Dermis microvascular lymphatic vessel endothelial cell (primary cell): ENCODE measurements at regions not wholly inside any gene's neighbourhood (a gene's known extent, or its start where the extent isn't known, plus 50 kb on each side); places are given as distances from the start of the nearest gene placed in this dataset.
"Not testable (repeated sequence)": the region's sequence is repeated elsewhere in the genome, so short reads cannot be mapped to it uniquely, and the experiment has no call there.

Experiments
- DNase-seq, 2 donors: peaks; one replicate each; pipeline versions ENCODE4 v3.0.0 to v3.0.0-alpha.2; 2010; ENCODE audit warnings: low read depth in 2 of 2

DNA sequence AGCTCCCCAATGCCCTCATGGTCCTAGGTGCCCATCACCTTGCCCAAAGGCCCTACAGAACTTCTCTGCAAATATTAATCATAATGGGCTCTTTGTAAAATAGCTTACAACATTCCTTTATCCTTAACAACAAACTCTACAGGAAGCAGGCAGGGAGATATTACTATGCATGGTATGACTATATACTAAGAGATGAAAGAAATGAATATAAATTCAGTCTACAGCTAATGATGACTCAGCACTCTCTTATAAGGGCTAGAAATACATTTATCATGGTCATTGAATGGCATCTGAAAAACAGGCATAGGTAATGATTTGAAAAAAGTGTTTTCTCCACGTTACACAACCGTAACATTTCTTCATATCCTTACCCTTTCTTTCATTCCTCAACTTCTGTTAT lies 254.8 kb upstream of the DSEL start:
- DNase-seq = peak in 1 of 2 donors; percentile 12

DNA sequence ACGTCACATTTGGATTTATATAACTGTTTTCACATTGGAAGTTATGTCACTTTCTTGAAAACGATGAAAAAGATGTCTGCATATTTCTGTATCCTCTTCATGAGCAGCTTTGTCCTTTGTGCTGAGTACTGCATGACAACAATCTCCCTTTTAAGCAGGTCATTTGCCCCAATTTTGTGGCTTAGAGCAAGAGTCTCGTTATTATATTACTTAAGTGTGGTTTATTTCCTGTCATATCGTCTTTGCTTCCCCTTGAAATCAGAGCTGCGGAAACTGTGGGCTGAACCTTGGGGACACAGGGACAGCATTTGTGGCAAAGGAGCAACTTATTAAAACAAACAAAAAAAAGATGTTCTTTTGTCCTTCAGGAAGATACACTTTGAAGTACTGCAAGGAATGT lies 254.0 kb upstream of the DSEL start:
- no peak for DNase-seq

DNA sequence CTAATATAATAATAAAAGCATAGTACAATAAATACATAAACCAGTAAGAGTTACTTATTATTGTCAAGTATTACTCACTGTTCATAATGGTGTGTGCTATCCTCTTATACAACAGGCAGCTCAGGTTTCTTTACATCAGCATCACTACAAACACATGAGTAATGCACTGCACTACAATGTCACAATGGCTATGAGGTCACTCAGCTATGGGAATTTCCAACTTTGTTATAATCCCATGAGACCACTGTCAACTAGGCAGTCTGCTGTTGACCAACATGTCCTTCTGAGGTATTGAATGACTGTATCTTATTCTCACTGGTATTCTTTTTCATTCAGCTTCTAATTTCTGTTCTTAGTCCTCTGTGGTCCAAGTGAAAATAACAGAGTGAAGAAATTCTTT lies 250.4 kb upstream of the DSEL start:
- peak in 1 of 2 donors; percentile 75 for DNase-seq

DNA sequence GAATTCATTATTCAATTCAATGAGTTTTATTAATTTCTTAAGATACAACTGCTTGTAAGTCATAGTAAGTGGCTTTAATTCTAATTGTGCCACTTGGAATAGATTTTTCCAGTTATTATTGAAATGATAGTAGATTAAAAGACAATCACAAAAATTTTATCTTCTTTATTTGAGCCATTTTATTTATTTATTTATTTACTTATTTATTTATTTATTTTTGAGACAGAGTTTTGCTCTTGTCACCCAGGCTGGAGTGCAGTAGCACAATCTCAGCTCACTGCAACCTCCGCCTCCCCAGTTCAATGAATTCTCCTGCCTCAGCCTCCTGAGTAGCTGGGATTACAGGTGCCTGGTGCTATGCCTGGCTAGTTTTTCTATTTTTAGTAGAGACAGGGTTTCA lies 235.7 kb upstream of the DSEL start:
- DNase-seq = not testable (repeated sequence)

DNA sequence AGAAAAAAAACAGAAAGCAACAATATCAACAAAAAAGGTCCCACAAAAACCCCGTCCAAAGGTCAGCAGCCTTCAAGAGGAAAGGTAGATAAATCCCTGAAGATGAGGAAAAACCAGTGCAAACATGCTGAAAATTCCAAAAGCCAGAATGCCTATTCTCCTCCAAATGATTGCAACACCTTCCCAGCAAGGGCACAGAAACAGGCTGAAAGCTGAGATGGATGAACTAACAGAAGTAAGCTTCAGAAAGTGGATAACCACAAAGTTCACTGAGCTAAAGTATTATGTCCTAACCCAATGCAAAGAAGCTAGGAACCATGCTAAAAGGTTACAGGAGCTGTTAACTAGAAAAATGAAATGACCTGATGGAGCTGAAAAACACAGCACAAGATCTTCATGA lies 226.4 kb upstream of the DSEL start:
- no peak for DNase-seq

DNA sequence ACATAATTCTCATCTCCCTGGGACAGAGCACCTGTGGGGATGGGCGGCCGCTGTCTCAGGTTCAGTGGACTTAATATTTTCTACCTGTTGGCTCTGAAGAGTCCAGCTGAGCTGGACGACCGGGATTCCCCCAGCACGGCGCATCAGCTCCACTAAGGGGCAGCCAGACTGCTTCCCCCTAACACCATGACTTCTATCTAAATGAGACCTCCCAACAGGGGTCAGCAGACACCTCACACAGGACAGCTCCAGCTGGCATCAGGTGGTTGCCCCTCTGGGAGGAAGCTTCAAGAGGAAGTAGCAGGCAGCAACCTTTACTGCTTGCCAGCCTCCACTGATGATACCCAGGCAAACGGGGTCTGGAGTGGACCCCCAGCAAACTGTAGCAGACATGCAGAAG lies 226.0 kb upstream of the DSEL start:
- DNase-seq = no peak

DNA sequence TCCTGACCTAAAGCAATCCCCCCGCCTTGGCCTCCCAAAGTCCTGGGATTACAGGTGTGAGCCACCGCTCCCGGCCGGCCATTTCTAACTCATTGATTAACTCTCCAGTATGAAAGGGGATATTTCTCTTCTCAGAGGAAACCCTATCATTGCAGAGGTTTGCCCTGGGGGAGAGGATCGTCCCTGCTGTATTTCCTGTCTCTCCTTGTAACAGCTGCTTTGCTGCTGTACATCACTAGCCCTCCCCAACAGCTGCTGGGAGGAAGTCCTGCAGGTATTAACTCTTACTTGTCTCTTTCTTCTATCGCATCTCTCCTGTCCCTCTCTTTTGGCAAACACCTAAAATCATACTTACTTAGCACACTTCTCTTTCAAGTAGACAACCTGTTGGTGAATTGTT lies 219.0 kb upstream of the DSEL start:
- DNase-seq = no peak

DNA sequence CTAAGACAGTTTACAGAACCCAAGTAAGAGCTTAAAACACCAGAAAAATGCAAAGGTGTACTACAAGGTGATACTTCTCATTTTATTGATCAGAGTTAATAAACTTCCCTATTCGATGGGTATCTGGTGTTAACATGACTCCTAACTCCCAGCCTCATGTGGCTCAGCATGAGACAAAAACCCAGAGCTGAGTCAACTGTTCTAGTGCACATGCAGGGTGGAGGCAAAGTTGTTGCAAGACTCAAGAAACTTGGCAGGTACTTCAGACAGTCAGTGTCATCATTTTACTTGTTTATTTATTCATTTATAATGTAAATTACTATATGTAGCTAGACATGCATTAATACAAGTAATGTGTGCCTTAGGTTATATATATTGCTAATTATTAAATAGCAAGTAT lies 216.6 kb upstream of the DSEL start:
- no peak for DNase-seq

DNA sequence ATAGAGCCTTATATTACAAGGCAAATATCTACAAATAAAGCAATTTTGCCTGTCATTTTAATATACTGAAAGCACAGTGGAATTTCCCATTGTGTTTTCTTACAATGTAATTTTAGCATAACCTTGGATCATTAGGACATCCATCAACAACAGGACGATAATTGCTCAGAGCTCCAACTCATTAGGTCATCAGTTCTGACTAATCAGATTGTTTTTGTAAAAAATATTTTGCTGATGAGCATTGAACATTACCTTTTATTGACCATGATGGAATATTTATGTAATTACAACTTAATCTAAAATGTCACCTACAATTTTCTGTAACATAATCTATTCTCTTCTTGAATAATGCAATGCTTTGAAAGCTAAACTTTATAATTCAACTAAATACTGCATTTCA lies 215.3 kb upstream of the DSEL start:
- DNase-seq = peak in 1 of 2 donors; percentile 29

DNA sequence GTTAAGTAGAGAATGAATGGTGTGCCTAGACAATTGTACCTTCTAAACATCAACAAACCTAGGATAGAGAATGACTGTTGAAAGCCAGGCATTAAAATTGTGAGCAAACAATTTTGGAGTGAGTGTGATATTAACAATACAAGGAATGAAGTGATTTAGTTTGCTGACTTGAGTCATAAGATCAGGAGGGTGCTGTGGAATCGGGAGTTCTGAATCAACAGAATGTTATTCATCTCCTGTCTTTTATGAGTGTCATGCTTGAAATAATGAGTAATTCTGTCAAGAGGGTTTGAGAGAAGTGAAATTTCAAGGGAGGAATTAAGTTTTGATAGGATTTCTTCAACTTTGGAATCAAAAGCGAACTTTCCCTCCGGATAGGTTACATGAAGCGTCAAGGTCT lies 214.4 kb upstream of the DSEL start:
- peak in 1 of 2 donors; percentile 37 for DNase-seq

DNA sequence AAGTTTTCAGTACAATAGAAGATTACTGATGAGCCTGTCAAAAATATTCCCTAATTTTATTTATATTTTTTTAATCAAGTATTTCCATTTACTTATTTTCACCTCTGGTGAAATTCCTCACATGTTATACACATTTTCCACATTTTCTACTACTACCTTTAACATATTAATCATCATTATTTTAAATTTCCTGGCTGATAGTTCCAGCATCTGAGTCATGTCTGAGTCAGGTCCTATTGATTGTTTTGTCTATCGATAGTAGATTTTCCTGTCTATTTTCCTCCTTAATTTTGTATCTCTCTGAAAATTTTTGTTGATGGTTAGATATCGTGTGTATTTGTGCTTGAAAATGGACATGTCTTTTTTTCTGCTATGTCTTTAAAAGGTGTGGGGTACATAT lies 211.8 kb upstream of the DSEL start:
- no peak for DNase-seq

DNA sequence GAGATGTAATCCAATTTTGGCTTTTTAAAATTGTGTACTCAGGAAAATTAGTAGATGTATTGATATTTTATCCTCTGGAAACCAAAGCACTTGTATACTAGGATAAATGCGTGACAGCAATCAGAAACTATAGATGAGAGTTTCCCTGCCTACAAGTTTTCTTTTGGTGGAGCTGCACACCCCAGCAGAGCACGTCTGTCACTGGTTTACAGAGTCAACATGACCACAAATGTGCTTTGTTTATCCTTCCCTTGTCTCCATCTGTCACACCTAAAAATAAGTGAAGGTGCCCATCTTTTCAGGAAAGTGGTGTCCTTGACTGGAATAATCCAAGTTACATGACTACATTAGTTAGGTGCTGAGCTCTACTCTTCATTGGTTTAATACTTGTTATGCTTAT lies 210.4 kb upstream of the DSEL start:
- no peak for DNase-seq

DNA sequence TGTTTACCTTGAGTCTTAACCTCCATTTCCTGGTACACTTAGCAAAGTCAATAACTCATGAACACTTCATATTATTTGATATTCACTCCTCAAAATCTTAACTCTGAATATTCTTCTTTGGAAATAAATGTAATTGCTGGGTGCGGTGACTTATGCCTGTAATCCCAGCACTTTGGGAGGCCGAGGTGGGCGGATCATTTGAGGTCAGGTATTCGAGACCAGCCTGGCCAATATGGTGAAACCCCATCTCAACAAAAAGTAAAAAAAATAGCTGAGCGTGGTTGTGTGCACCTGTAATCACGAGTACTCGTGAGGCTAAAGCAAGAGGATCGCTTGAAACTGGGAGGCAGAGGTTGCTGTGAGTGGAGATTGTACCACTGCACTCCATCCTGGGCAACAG lies 201.3 kb upstream of the DSEL start:
- DNase-seq = no peak

DNA sequence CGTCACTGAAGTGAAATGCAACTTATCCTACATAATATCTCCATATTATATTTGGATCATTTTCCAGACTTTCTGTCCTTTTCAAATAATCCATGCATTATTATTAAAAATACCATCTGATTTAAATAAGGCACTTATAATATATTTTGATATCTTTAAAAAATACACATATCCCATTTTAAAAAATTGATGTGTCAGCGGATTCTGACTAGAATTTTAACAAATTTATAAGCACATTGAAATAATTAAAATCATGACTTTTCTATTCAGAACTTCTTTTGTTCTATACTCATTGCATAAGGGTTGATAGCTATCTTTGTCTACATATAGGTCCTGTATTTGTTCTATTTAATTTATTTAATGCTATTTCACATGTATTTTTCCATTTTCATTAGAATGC lies 199.0 kb upstream of the DSEL start:
- DNase-seq = no peak

DNA sequence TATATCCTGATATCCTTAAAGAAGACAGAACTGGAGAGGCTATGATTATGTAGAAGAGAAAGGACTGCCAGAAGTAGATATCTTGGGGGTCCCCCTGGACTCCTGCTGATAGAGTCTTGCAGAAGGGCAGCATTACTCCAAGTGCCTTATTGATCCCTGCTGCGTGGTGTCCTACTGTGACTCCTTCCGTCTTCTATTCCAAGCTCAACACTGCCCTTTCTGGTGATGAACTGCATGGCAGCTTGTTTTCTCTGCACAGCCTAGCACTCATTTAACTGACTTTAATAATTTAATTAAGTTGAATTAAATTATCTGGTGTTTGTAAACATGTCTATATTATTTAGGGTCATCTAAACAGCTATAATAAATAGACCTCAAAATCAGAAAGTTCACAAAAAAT lies 194.1 kb upstream of the DSEL start:
- peak; percentile 2 to 10 for DNase-seq

DNA sequence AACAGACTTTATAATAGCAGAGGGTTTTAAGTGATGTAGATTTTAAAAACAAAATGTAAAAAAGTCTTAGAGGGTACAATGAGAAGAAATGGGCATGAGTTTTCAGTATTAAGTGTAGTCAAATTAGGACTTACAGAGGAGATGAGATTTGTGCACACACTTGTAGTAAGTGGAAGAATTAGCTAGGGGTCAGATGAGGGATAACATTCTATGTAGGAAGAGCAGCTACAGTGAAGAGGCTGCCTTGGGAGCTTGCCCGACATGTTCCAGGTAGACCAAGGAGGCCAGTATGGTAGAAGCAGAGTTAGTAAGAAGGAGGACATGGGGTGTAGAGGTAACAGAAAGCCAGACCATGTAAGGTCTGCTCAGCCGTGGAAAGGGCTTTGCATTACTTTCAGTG lies 189.2 kb upstream of the DSEL start:
- DNase-seq = no peak

DNA sequence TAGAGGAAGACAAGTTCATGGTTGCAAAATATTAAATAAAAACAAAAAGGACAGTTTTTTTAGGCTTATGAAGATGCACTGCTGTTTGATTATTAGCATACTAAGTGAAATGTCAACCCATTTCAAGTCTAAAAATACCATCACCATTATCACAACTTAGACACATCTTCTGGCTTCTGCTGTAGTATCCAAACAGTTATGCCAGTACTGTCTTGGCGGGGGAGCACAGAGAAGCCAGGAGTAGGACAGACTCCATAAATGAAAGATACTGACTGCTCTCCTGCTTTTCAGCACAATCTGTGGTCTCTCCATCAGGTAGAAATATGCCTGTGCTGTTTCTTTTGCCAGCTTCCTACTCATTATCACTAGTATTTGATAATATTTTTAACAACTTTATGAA lies 179.2 kb upstream of the DSEL start:
- DNase-seq = no peak

DNA sequence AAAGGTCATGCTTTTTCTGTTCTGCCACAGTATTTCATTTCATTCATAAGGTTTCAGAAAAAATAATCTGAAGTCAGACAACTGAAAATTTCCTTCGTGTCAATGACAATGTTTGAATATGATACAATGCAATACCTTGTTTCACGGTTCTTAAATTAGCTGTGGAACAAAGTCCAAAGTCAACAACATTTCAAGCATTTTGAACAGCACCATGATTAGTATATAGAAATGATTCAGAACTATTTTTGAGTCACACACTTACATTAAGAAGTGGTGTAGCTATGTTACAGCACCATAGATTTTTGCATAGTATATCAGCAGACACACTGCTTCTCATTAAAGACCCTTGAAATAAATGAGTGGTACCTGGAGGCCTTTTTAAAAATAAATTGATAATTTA lies 178.3 kb upstream of the DSEL start:
- DNase-seq = no peak

DNA sequence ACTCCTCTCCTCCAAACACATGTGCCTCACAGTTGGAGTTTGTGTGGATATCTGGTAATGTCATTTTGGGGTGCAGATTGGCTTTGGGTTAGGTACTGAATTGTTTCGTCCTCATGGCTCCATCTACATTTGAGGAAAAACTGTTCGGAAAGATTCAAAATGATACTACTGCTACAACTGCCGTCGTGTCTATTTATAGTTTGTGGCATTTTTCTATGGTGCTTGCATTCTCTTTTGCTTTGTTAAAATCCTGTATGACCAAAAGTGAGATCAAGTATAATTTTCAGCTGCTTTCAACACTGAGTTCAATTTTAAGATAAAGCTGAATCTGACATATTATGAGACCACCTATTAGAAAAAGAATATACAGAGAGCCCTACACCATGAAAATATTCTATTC lies 176.3 kb upstream of the DSEL start:
- DNase-seq = no peak

DNA sequence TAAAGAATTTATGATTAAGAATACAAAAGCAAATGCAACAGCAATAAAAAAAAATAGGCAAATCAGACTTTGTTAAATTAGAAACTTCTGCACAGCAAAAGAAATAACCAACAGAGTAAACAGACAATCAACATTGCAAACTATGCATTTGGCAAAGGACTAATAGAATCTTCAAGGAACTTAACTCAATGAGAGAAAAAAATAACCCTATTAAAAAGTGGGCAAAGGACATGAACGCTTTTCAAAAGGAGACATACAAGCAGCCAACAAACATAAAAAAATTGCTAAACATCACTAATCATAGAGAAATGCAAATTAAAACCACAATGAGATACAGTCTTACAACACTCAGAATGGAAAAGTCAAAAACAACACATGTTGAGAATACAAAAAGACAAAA lies 166.0 kb upstream of the DSEL start:
- DNase-seq = no peak

DNA sequence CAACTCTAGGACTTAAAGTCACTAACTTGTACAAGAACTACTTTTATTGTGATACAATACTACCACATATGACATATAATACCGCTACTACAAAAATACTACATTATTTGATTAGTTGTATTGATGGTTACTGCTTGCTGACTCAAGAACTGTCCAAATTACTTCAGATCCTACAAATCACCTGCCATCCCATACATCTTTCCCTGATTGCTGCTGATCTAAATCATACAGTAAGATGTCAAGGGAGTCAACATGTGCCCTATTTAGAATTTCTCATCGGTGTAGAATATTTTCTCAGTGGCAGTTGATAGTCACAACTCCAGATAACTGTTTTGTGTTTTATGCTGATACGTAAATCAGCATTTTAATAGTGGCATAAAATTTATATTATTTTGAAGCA lies 161.0 kb upstream of the DSEL start:
- DNase-seq = no peak

DNA sequence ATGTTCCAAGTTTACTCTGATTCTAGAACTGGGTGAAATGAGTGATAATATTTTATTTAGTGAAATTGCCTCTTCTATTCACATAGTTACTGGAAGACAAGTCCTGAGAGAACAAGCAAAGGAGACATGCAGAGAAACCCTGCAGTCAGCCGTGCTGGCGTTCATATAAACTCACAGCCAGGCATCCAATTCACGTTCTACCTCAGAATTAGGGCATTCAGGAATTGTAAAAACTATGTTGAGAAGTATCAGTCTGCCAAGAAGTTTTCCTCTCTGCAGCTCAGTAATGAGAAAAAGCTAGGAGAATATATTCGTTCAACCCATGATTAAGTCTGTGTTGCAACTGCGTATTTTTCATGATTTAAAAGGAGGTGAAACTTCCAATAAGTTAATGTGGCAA lies 156.2 kb upstream of the DSEL start:
- DNase-seq = no peak

DNA sequence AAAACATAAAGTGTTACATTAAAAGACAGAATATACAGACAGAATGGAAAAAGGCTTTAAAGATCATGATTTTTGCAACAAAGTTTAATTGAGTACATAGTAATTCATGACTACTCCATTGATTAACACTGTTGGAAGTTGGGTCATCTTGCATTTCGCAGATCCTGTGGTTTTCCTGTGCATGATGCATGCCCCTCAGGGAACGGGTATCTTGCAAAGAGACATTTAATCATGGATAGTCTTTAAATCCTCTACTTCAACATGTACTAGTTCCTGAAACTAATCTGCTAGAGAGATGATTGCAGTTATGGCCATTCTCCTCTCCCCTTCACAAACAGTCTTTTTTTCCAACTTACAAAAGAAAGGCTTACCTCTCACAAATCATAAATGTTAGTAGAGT lies 155.6 kb upstream of the DSEL start:
- no peak for DNase-seq

DNA sequence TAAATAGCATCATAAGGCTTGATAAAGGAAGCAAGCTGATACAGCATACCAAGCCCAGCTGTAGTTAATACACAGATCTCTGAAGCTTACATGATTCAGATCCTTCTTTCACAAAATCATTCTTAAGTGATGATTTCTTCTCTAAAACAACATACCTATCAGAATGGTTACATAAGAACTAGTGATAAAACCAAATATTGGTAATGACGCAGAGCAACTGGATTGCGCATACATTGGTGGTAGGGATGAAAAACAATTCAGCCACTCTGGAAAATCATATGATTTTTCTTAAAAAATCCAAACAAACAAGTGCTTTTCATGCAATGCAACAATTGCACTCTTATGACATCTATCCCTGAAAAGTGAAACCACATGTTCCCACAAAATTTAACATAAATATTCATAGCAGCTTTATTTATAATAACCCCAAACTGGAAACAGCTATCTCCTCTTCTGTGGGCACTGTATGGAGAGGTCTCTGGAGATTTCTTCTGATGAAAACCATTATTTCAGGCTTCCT lies 153.6 kb upstream of the DSEL start:
- DNase-seq = no peak

DNA sequence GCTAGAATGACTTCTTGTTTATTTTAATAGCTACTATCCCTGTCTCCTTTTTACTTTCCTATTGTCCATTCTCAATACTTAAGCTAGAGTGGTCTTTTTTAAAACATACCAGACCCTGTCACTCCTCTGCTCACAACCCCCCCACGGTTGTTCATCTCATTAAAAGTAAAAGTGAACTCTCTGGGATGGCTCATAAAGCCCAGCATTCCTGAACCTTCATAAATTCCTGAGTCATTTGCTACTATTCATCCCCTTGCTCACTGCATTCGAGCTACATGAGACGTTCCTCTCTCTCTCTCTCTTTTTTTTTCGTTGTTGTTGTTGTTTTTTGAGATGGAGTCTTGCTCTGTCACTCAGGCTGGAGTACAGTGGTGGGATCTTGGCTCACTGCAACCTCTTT lies 148.7 kb upstream of the DSEL start:
- DNase-seq = no peak
